HCT116 (cell line): ENCODE measurements at regions not wholly inside any gene's neighbourhood (a gene's known extent, or its start where the extent isn't known, plus 50 kb on each side); places are given as distances from the start of the nearest gene placed in this dataset.

Experiments used
- ATAC-seq: fragments of 200-7000 bp; cut with Tn5 transposase; 2 replicates; pipeline ENCODE4 v1.9.1; 2020; ENCODE audit warnings: mild to moderate bottlenecking, moderate library complexity
- BruUV-seq: library from RNA; stranded (reverse); fragments of 400-500 nt; replicated peaks from 2 replicates; lab custom pipeline; 2021; lab: Mats Ljungman, UMichigan
- CTCF ChIA-PET: fragments of 300-600 bp; sonication (Branson Sonifier 250); formaldehyde crosslinking; loops from one replicate; lab custom pipeline; 2021; ENCODE audit warnings: antibody characterized with exemption; lab: Charles Lee
- POLR2A ChIA-PET: fragments of 300-600, 350-600 bp; sonication (Branson Sonifier 250); formaldehyde crosslinking; loops from one replicate; lab custom pipeline; 2021; ENCODE audit warnings: antibody characterized with exemption; lab: Charles Lee
- RAD21 ChIA-PET, 2 experiments: fragments of 300-600 bp; sonication (Branson Sonifier 250); formaldehyde crosslinking; loops; one replicate each; lab custom pipeline; 2023; ENCODE audit warnings: low total read pairs in 2 of 2; ENCODE audit not compliant: uncharacterized antibody in 2 of 2, unreplicated experiment in 2 of 2, low non-redundant PET in 1 of 2; lab: Charles Lee
- DNase-seq: peaks from one replicate; pipeline ENCODE4 v3.0.0-alpha.2; 2010; ENCODE audit warnings: low read depth, low spot score
- H2AFZ ChIP-seq: fragments of 200-600 bp; shearing (Covaris generic), sonication (generic); 2 replicates; pipeline ENCODE4 v1.6.1; 2017; ENCODE audit warnings: low read depth, mixed run types, mixed read lengths, antibody characterized with exemption, low read length; ENCODE audit not compliant: poor library complexity, severe bottlenecking
- H3K27ac ChIP-seq: 2 replicates; pipeline ENCODE4 v1.5.1; 2012; ENCODE audit warnings: low read depth, low read length
- H3K27me3 ChIP-seq: fragments of 200-600 bp; sonication (generic); 2 replicates; pipeline ENCODE4 v1.6.1; 2016; ENCODE audit warnings: mixed run types, low read length, mixed read lengths; ENCODE audit not compliant: insufficient read depth
- H3K36me3 ChIP-seq, 2 experiments: fragments of 200-500 bp in 1 of 2; fragments of 200-600 bp in 1 of 2; sonication (Bioruptor generic) in 1 of 2; sonication (generic) in 1 of 2; 2 replicates each; pipeline versions ENCODE4 v1.5.1 to v1.6.1; 2014 to 2016; ENCODE audit warnings: low read length in 2 of 2, inconsistent platforms in 1 of 2, mixed read lengths in 1 of 2, mixed run types in 1 of 2; ENCODE audit not compliant: insufficient read depth in 2 of 2, control insufficient read depth in 1 of 2
- H3K4me1 ChIP-seq, 2 experiments: fragments of 200-600 bp in 1 of 2; sonication (generic) in 1 of 2; 2 replicates each; pipeline versions ENCODE4 v1.5.1 to v1.6.1; 2012 to 2017; ENCODE audit warnings: low read length in 2 of 2, inconsistent platforms in 1 of 2, mild to moderate bottlenecking in 1 of 2, mixed read lengths in 1 of 2, mixed run types in 1 of 2, moderate library complexity in 1 of 2; ENCODE audit not compliant: insufficient read depth in 2 of 2, control insufficient read depth in 1 of 2
- H3K4me2 ChIP-seq: fragments of 200-600 bp; sonication (generic); 2 replicates; pipeline ENCODE4 v1.6.1; 2017; ENCODE audit warnings: mixed run types, low read length, mixed read lengths
- H3K4me3 ChIP-seq, 2 experiments: fragments of 200-600 bp in 1 of 2; sonication (generic) in 1 of 2; replicated peaks in 1 of 2; 2 replicates each; pipeline ENCODE4 v1.5.1; 2011 to 2016; ENCODE audit warnings: low read length in 2 of 2, control low read depth in 1 of 2, low read depth in 1 of 2, mild to moderate bottlenecking in 1 of 2, mixed read lengths in 1 of 2, mixed run types in 1 of 2
- H3K79me2 ChIP-seq: fragments of 200-600 bp; sonication (generic); 2 replicates; pipeline ENCODE4 v1.6.1; 2017; ENCODE audit warnings: mild to moderate bottlenecking, mixed run types, low read length, moderate library complexity, mixed read lengths; ENCODE audit not compliant: insufficient read depth
- H3K9ac ChIP-seq: fragments of 200-600 bp; sonication (generic); 2 replicates; pipeline ENCODE4 v1.6.1; 2016; ENCODE audit warnings: low read length, mixed read lengths
- H3K9me2 ChIP-seq: fragments of 200-600 bp; sonication (generic), shearing (Covaris generic); 2 replicates; pipeline ENCODE4 v1.6.1; 2017; ENCODE audit warnings: mixed run types, mild to moderate bottlenecking, moderate library complexity; ENCODE audit not compliant: insufficient read depth
- H3K9me3 ChIP-seq, 2 experiments: fragments of 200-500 bp in 1 of 2; fragments of 200-600 bp in 1 of 2; sonication (Bioruptor generic) in 1 of 2; sonication (generic) in 1 of 2; 2 replicates each; pipeline ENCODE4 v1.6.1; 2014 to 2017; ENCODE audit warnings: low read length in 2 of 2, mixed read lengths in 2 of 2, inconsistent platforms in 1 of 2, low read depth in 1 of 2, mild to moderate bottlenecking in 1 of 2, mixed run types in 1 of 2, moderate library complexity in 1 of 2; ENCODE audit not compliant: control insufficient read depth in 1 of 2, insufficient read depth in 1 of 2
- H4K20me1 ChIP-seq: fragments of 200-600 bp; sonication (generic), shearing (Covaris generic); 2 replicates; pipeline ENCODE4 v1.6.1; 2017; ENCODE audit warnings: mixed run types, mild to moderate bottlenecking, moderate library complexity; ENCODE audit not compliant: insufficient read depth
- CEBPB ChIP-seq: IDR thresholded peaks from 2 replicates; pipeline ENCODE4 v1.6.1; 2012; ENCODE audit warnings: low read depth
- ELF1 ChIP-seq: IDR thresholded peaks from 2 replicates; pipeline ENCODE4 v1.6.1; 2012; ENCODE audit warnings: low read depth, borderline replicate concordance
- EZH2phosphoT487 ChIP-seq: fragments of 200-600 bp; IDR thresholded peaks from 2 replicates; pipeline ENCODE4 v1.6.1; 2018; ENCODE audit warnings: antibody characterized with exemption, borderline replicate concordance
- FOSL1 ChIP-seq: IDR thresholded peaks from 2 replicates; pipeline ENCODE4 v1.6.1; 2012; ENCODE audit warnings: low read depth
- POLR2AphosphoS5 ChIP-seq: IDR thresholded peaks from 2 replicates; pipeline ENCODE4 v1.6.1; 2011; ENCODE audit warnings: mild to moderate bottlenecking, low read depth, low read length, moderate library complexity
- REST ChIP-seq: IDR thresholded peaks from 2 replicates; pipeline ENCODE4 v1.6.1; 2012; ENCODE audit warnings: low read depth
- YY1 ChIP-seq: IDR thresholded peaks from 2 replicates; pipeline ENCODE4 v1.6.1; 2011; ENCODE audit warnings: low read length, low read depth, moderate library complexity, mild to moderate bottlenecking; ENCODE audit not compliant: insufficient replicate concordance; ENCODE audit errors: extremely low read depth
- intact Hi-C: fragments of 100-400 bp; cut with micrococcal nuclease; formaldehyde crosslinking; loops from 2 replicates; pipeline ENCODE4 v1.10.0; 2022
- TF ChIP-seq, protein P1 (sequence below), 3 experiments: fragments of 200-600 bp in 1 of 3; sonication (generic) in 1 of 3; IDR thresholded peaks in 2 of 3; conservative IDR thresholded peaks in 1 of 3; 2 replicates each; pipeline ENCODE4 v1.5.1; 2012 to 2017; ENCODE audit warnings: low read depth in 2 of 3, low read length in 2 of 3, antibody characterized with exemption in 1 of 3, borderline replicate concordance in 1 of 3, control low read depth in 1 of 3, mild to moderate bottlenecking in 1 of 3, mixed read lengths in 1 of 3, mixed run types in 1 of 3, moderate library complexity in 1 of 3; ENCODE audit not compliant: insufficient read depth in 1 of 3

DNA sequence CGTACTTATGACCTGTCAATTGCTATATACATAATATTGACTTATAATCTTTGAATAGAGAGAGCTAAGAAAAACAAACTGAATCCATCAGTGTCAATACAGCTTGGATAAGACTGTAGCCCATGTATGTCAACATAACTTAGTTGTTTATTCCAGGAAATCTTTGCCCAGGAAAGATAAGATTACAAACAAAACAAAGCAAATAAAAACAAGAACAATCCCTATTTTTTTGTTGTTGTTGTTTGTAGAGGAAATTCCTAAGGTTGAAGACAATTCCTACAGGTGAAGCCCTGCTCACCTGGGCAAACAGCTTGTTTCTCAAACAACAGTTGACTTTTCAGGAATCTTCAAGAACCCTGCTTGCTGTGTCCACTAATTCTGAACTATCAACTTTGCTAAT lies 76.0 kb downstream of the HYCC1 start:
- CTCF ChIA-PET, result no interaction called here
- ATAC-seq, result no peak
- H3K4me3 ChIP-seq, result no peak overlapping the region

GRCh38 chr7:22936246-22936645 lies 77.7 kb downstream of the HYCC1 start:
- Histone ChIP-seq H3K4me3 (no peak overlapping the region), H3K9me3 (no peaks in the 10 kb centered on the region), H3K4me2 (no peak overlapping the region), H3K36me3 (no peaks in the 10 kb centered on the region), H3K79me2 (no peaks in the 10 kb centered on the region), H3K9ac (no peak overlapping the region), H4K20me1 (no peaks in the 10 kb centered on the region), H3K4me1 (no peaks in the 10 kb centered on the region), H2AFZ (no peak overlapping the region), H3K9me2 (no peaks in the 10 kb centered on the region), H3K27ac (no peak overlapping the region), H3K27me3 (no peaks in the 10 kb centered on the region)
- intact Hi-C loops, result no loop called here
- POLR2A ChIA-PET, result no interaction called here
- RAD21 ChIA-PET, result no interaction called here
- no peak for TF ChIP-seq REST
- TF ChIP-seq POLR2AphosphoS5, result no peak
- TF ChIP-seq YY1, result no peak
- BruUV-seq, result no TSS peak
- CTCF ChIA-PET, result no interaction called here
- DNase-seq (no peak), ATAC-seq (no peak)

More for the DNA sequence above, 76.0 kb downstream of the HYCC1 start:
- TF ChIP-seq, protein P1, sequence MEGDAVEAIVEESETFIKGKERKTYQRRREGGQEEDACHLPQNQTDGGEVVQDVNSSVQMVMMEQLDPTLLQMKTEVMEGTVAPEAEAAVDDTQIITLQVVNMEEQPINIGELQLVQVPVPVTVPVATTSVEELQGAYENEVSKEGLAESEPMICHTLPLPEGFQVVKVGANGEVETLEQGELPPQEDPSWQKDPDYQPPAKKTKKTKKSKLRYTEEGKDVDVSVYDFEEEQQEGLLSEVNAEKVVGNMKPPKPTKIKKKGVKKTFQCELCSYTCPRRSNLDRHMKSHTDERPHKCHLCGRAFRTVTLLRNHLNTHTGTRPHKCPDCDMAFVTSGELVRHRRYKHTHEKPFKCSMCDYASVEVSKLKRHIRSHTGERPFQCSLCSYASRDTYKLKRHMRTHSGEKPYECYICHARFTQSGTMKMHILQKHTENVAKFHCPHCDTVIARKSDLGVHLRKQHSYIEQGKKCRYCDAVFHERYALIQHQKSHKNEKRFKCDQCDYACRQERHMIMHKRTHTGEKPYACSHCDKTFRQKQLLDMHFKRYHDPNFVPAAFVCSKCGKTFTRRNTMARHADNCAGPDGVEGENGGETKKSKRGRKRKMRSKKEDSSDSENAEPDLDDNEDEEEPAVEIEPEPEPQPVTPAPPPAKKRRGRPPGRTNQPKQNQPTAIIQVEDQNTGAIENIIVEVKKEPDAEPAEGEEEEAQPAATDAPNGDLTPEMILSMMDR (IDR thresholded peaks at IDR 0.05 in 2 of 3, conservative IDR thresholded peaks at IDR 0.05 in 1 of 3; ENCODE audit: borderline replicate concordance in 1 of 3, insufficient read depth in 1 of 3, low read depth in 2 of 3, low read length in 2 of 3), result no peak
- TF ChIP-seq POLR2AphosphoS5 (no peak), ELF1 (no peak), CEBPB (no peak), FOSL1 (no peak), EZH2phosphoT487 (no peak)
- Histone ChIP-seq H3K4me2 (no peak overlapping the region), H3K36me3 (no peaks in the 10 kb centered on the region), H3K9ac (no peak overlapping the region), H4K20me1 (no peaks in the 10 kb centered on the region), H3K9me2 (no peaks in the 10 kb centered on the region), H3K27me3 (no peaks in the 10 kb centered on the region), H3K79me2 (no peaks in the 10 kb centered on the region), H3K9me3 (no peaks in the 10 kb centered on the region), H3K27ac (no peak overlapping the region), H3K4me1 (no peaks in the 10 kb centered on the region), H2AFZ (no peak overlapping the region)
- RAD21 ChIA-PET, result no interaction called here
- no peak for DNase-seq
- intact Hi-C loops, result no loop called here
- BruUV-seq, result no TSS peak
- POLR2A ChIA-PET, result no interaction called here
